Activated naive CD4-positive, alpha-beta T cell treated with anti-CD3 and anti-CD28 coated beads, Interleukin-2, amount 50 U/mL, for 16 hours (primary cell): ENCODE measurements at regions not wholly inside any gene's neighbourhood (a gene's known extent, or its start where the extent isn't known, plus 50 kb on each side); places are given as distances from the start of the nearest gene placed in this dataset.

Experiments
- DNase-seq: peaks from one replicate; pipeline ENCODE4 v3.0.0-alpha.2; 2020

DNA sequence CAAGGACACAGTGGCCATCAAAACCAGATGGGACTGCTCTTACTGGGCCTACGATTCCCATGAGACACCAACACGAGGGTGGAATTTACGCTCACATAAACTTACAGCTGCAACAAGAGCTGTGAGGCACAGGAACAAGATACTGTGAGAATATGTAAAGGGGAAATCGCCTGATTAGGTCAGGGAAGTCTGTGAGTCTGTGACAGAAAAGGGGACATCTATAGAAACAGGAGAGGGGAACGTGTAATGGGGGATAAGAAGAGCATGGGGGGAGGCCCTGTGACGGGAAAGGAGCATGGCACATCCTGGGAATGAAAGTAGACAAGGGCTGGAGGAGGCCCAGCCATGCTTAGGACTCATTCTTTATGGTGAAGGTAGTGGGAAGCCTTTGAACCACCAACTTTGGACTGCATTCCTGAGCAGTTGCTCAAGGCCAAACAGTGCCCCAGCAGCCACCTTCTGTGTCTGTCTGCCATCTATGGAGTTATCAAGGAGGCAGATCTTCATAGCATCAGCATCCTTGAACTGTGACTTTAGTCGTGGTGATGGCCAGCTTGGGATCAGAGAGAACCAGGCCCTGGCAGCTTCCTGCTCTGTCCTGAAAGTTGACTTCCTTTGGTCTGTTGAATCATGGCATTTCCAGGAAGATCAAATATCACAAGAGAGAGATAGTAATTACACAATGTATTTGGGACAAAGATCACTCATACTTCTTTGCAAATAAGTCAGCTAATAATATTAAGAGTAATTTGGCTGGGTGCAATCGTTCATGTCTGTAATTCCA lies 87.9 kb upstream of the FAM169A start:
- DNase-seq: no peak

DNA sequence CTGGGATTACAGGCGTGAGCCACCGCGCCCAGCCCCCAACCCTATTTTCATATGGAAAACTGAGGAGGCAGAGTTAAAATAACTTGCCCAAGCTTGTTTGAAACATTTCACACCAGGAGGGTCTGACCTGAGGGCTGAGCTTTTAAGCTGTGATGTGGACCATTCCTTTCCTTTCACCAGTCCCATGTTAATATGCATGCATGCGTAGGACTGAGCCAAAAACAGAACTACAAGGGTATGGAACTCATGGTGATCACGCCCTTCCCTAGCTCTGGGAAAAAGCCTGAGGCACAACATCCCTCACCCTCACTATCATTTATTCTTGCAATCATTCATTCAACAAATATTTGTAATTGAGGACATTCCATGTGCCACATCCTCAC lies 87.4 kb upstream of the FAM169A start:
- DNase-seq: no peak

DNA sequence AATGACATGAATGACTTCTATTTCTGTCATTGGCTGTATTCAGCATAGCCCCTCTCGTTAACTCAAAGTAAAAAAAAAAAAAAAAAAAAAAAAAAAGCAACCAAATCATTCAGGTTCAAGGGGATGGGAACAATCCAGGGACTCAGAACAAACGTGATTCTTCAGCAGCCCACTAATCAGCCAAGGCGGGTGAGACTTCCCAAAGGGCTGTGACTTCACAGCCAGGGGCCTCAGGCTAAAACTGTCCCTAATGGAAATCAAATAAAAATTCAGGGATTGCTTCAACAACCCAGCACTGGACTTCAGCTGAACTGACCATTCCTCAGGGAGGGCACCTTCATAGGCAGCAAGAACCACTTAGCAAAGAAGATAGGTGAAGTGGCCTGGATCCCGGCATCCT lies 86.2 kb upstream of the FAM169A start:
- DNase-seq: no peak

DNA sequence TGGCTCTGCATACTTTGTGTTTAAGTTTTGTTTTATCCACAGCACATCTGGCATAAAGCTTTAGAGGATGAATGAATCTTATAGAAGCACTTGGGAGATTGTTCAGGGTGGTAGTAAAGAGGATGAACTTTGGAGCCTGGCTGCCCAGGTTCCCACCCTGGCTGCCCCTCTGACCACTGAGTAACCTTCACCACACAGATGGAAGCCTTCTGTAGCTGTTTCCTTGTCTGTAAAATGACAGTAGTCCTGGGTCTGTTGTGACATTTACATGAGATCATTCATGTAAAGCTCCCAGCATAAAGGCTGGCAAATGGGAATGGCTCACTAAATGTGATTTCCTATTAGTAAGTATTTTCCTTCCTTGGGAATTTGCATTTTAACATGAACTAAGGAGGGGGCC lies 85.7 kb upstream of the FAM169A start:
- DNase-seq: no peak

DNA sequence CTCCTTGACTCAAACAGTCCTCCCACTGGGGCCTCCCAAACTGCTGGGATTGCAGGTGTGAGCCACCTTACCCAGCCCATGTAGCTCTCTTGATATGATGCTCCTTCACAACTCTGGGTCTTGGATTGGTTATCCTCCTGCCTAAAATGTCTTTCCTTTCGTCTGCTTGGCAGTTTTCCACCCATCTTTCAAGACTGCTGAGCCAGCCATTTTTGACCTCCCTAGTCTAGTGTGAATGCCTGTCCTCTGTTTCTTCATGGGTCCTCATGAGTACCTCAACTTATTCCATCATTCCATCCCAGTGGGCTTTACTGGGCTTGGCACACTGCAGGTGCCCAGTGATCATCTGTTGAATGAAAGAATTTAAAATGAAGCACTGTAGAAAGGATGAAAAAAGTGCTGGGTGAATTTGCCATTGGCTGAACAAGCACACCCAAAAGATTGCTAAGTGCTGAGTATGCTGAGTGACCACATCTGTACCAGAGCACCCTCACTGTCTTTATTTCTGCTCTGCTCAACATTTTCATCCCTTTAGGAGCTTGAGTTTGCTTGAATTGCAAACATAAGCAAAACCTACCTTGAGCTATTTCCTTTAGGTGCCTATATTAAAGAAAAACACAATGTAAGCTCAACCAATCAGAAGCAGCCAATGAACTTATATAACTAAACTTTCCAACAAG lies 84.8 kb upstream of the FAM169A start:
- DNase-seq: no peak

DNA sequence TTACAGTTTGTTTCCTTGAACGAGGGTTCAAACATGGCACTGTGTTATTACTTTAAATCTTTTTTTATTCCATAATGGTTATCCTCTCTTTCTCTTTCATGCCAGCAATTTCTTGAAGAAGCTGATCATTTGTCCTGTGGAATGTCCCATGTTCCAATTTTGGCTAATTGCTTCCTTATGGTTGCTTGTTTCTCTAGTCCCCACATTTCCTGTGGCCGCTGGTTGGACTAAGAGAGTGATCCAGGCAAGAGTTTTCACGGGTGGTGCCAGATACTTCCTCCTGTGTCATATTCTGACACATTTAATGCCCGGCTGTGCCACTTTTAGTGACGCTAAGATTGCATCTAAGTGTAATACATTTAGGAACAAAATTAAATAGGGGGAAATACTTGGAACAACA lies 83.8 kb upstream of the FAM169A start:
- DNase-seq: no peak

DNA sequence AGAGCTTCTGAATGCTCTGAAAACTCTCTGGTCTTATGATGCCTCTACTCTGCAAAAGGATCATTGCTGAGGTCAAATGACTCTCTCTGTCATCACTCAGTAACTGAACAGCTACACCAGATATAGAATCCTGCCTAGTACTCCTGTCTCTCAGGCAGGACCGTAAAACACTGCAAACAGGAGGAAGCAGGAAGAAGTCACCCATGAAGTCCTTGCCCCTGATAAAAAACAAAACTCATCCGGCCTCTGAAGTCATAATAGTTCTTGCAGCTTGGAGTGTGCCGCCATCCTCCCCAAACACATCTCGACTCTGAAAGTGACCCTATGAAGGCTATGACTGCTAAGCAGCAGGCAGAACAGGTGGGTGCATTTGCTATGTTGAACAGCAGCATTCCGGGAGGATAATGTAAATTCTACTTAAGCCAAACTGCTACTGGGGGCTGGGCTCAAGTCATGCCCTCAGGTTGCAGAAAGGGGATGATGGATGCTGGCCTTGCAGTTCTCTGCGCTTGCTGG lies 81.9 kb upstream of the FAM169A start:
- no peak for DNase-seq

DNA sequence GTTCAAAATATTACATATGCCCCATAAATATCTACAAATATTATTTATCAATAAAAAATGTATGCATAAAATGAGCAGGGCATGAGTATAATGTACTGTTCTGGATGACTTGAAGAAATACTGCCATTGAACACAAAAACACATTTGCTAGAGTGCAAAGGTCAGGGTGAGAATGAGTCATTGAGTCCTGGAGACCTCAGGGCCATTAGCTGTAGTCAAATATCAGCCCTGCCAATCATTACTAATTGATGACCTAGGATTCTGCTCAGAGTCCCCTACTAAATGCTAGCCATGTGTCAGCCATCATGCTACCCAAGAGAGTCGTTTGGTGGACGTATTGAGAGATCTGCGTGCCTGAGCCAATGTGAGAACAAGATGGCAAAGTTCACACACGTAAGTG lies 80.3 kb upstream of the FAM169A start:
- DNase-seq: no peak

DNA sequence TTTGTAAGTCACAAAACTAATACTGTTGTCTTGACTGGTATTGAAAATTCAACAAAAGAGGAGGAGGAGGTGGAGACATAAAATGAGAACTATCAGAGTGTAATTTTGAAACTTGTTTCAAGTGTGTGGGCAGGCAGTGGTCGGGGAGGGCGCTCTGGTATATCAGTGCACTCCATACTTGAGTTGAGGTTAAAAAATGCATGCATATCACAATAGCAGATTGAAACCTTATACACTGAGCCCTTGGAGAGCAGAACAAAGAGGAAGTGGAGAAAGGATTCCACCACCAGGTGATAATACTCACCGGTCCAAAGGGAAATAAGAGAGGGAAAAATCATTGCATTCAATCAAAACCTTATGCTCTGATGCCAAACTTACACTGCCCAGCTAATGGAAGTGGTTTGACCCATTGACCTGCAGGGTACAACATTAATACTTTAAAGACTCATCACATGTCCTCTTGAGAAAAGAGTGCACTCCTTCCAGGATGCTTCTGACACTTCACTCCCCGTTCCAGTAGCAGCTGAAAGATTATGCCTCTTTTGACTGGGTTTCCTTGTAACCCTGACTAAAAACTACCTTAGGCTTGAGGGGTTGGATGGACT lies 79.5 kb upstream of the FAM169A start:
- DNase-seq: peak; percentile 27

DNA sequence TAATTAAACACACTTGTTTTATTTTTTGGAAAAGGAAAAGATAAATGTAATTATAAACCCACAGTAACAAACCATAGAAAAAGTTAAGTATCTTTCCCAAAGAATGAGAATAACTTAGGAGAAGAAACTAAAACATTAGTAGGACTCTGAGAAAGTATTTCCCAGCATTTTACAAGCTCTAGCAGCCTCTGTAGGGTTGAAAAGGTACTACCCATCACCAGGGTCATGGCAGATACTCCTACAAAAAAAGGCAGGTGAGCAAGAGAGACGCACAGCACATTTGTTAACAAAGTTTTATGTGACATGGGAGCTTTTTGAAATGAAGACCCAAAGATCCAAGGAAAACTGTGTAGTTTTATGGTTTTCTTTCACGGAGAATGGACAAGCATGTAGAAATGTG lies 77.7 kb upstream of the FAM169A start:
- no peak for DNase-seq

DNA sequence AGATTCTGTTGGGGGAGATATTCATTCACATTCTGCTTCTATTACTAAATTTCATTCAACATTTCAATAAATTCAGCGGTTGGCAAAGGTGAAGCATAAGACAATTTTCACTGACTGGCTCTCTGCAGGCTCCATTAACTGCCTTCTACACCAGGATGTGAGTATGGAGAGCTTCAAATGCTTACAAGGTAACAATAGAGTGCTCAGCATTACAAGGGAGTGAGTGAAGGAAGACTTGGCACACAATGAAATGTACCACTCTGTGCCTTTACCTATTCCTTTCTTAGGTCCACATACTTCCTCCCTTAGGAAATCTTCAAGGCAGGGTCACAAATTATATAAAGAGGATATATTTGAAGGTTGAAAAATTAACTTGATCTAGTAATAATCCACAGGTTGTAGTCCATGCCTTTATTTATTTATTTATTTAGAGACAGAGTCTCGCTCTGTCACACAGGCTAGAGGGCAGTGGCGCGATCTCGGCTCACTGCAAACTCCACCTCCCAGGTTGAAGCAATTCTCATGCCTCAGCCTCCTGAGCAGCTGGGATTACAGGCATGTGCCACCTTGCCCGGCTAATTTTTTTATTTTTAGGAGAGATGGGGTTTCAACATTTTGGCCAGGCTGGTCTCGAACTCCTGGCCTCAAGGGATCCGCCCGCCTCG lies 76.6 kb upstream of the FAM169A start:
- no peak for DNase-seq

DNA sequence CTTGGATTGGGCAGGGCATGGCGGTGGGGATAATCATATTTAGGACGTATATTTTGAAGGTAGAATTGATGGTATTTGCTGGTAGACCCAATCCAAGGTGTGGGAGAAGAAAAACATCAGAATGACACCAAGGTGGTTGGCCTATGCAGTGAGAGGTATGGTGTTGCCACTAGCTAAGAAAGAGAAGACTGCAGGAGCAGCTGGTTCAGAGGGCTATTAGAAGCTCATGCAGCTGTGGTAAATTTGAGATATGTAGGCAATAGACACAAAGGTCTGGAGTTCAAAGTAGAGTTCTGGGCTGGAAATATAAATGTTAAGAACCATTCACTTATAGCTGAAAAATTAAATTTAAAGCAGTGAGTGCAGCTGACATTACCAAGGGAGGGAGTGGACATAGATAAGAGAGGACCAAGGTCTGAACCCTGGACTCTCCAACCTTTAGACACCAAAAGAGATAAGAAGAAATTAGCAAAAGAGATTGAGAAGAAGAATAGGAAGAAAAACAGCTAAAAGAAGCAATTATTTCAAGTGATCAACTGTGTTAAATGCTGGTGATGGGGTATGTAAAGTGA lies 74.7 kb upstream of the FAM169A start:
- no peak for DNase-seq

DNA sequence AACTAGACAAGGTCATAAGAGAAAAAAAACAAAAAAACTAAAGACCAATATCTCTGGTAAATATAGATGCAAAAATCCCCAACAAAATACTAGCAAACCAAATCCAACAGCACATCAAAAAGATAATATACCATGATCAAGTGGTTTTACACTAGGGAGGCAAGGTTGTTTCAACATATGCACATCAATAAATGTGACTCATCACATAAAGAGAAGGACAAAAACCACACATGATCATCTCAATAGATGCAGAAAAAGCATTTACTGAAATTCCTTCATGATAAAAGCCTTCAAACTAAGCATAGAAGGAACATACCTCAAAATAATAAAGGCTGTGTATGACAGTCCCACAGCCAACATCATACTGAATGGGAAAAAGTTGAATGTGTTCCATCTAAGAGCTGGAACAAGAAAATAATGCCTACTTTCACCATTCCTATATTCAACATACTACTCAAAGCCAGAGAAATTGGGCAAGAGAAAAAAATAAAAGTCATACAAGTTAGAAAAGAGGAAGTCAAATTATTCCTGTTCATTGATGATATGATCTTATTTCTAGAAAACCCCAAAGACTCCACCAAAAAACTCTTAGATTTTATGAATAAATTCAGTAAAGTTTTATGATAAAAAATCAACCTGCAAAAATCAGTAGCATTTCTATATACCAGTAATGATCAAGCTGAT lies 72.2 kb upstream of the FAM169A start:
- DNase-seq: no peak

DNA sequence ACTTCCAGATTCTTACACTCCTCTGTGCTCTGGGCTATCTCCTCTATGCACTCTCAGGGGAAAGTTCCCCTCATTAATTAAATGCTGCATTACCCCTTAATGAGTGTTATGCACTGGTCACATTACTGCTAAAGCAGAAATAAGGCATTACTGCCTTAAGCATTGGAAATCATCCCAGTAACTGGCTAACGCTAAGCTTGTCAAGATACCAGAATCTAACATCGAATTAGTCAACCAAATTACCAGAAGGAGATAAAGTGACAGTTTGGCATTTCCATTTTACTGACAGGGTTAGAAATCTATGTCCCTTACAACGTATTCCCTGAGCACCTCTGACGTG lies 69.5 kb upstream of the FAM169A start:
- DNase-seq: no peak

DNA sequence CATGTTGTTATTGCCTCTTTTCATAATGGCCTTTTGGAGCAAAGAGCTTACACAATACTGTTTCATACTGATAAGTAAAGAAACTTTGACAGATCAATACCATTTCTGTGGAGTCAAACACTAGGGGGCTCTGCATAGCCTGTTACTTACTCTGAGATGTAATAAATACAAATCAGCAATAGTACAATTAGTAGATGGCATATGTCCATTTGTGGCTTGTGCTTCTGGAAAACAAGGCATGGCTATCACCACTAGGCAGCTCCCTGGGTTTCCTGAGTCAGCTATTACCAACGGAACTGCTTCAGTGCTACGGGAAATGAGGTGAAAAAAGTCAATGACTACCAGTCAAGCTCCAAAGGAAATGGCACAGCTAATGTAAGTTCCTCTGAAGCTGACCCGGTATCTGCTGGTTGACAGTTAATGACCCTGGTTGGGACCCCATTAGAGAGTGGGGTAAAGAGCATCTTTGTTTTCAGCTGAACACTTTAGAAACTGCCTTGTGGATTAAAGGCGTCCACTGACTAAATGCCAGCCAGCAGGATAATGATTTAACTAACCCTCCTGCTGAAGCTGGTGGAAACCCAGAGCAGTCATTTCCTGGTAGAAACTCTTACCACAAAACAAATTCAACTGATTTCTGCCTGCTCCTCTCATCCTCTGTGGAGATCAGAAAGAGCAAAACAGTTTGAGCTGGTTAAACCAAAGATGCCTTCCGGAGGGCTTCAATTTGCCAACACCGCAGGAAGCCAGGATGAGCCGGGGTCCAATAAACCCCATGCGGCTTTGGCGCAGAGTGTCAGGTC lies 69.0 kb upstream of the FAM169A start:
- no peak for DNase-seq

DNA sequence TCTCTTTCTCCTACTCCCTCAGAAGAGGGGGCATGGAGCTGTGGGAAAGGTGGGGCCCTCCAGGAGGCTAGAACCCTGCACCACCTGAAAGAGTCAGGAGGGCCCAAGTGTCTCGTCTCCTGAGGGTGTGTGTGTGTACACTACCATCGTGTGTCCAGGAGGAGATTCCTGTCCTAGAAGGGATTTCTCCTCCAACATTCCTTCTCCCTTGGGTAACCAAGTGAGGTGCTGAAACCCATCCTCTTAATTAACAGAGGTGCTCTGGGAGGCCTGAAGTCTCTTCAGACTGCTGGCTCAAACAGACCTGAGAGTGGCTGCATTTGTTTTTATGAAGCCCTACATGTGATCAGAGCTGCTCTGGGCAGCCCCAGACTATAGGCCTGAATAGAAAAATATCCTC lies 61.1 kb upstream of the FAM169A start:
- DNase-seq: no peak

DNA sequence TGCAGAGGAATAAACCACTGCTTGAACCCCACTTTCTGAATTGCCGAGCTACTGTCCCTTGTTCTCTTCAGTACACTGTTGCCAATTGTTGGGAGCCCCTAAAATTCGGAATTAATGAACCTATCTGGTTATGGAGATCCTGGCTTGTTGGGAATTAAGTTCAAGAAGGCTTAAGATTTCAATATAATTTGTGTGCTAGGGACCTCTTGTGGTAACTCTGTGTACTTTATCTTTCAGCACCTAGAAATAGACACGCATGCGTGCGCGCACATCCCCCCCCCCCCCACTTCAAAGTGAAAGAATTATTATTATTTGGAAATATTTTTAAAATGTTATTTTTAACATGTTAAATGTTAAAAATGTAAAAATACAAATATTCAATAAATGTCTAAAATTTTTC lies 53.3 kb upstream of the FAM169A start:
- no peak for DNase-seq

DNA sequence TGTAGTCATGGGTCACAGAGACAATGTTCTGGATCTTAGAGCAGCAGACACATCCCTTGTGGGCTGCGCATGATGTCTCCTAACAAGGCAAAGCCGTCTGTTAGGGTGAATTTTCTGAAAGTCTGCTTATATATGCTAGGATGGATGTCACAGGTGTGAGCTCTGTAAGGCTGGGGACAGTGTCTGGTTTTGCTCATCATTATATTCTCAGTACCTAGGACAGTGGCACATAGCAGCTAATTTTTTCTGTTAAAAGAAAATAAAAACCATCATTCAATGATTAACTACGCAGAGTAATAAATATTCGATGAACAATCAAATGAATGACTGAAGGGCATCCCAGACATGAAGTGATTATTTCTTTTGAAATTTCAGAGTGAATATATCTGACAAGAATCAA lies 52.9 kb upstream of the FAM169A start:
- no peak for DNase-seq

DNA sequence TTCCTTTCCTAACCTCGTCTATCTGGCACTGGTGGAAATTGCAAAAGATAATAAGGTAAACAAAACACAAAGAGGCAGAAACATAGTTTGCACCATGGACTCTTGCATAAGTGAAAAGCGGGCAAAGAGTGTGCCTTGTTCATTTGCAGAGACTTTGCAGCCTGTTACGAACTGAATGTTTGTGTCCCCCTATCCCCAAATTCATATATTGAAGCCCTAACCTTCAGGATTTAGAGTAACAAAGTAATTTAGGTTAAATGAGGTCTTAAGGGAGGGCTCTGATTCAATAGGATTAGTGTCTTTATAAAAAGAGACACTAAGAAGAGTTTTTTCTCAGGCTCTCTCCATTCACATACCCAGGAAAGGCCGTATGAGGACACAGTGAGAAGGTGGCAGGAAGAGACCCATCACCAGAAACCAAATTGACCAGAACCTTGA lies 52.1 kb upstream of the FAM169A start:
- DNase-seq: no peak

DNA sequence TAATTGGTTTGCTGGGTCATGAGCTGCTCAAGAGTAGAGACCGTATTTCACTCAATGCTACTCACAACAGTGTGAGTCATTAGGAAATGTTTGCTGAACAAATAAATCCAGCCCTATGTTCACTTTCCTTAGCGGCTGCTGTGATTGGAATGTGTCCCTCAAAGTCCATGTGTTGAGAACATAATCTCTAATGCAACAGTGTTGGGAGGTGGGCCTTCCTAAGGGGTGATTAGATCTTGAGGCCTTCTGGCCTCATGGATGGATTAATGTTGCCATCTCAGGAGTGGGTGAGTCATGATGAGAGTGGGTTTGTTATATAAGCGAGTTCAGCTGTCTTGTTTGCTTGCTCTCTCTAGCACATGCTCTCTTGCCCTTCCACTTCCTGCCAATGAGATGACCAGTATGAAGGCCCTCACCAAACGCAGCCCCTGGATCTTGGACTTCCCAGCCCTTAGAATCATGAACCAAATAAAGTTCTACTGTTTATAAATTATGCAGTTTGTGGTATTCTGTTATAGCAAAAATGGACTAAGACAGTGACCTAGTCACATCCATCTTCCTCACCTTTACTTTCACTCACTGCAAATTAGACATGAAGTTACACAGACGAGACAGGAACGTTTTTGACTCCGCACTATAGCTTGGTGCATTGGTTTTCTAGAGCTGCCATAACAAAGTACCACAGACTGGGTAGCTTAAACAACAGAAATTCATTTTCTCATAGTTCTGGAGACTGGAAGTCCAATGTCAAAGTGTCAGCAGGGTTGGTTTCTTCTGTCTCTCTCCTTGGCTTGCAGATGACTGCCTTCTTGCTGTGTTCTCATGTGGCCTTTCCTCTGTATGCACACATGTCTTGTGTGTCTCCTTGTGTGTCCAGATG lies 50.9 kb upstream of the FAM169A start:
- no peak for DNase-seq
